Activated gamma-delta T cell (primary cell): ENCODE measurements at regions not wholly inside any gene's neighbourhood (a gene's known extent, or its start where the extent isn't known, plus 50 kb on each side); places are given as distances from the start of the nearest gene placed in this dataset.

Source experiments
- DNase-seq: peaks from one replicate; lab custom pipeline; 2025; lab: John Stamatoyannopoulos, UW

- DNase-seq: no peak
Measured at GRCh38 chr2:5482929-5483331, 209.3 kb upstream of the SOX11 start.

- no peak for DNase-seq
Measured at GRCh38 chr2:5484868-5485267, 207.3 kb upstream of the SOX11 start.

- DNase-seq: no peak
Measured at GRCh38 chr2:5491523-5491922, 200.7 kb upstream of the SOX11 start.

- DNase-seq: no peak
Measured at GRCh38 chr2:5493256-5493655, 198.9 kb upstream of the SOX11 start.

- DNase-seq: no peak
Measured at GRCh38 chr2:5494212-5494611, 198.0 kb upstream of the SOX11 start.

GRCh38 chr2:5495586-5495985 is 196.6 kb upstream of the SOX11 start:
- DNase-seq: no peak

- no peak for DNase-seq
Measured at GRCh38 chr2:5497874-5498273, 194.3 kb upstream of the SOX11 start.

- no peak for DNase-seq
Measured at GRCh38 chr2:5501807-5502206, 190.4 kb upstream of the SOX11 start.

- DNase-seq: no peak
Measured at GRCh38 chr2:5502385-5502784, 189.8 kb upstream of the SOX11 start.

GRCh38 chr2:5504756-5505155 is 187.4 kb upstream of the SOX11 start:
- DNase-seq: no peak

- DNase-seq: no peak
Measured at GRCh38 chr2:5507367-5507766, 184.8 kb upstream of the SOX11 start.

GRCh38 chr2:5509362-5509761 is 182.8 kb upstream of the SOX11 start:
- no peak for DNase-seq

- DNase-seq: no peak
Measured at GRCh38 chr2:5510082-5510481, 182.1 kb upstream of the SOX11 start.

- DNase-seq: no peak
Measured at GRCh38 chr2:5515693-5516092, 176.5 kb upstream of the SOX11 start.

GRCh38 chr2:5519286-5519685 is 172.9 kb upstream of the SOX11 start:
- DNase-seq: no peak

GRCh38 chr2:5520463-5520972 is 171.7 kb upstream of the SOX11 start:
- no peak for DNase-seq

GRCh38 chr2:5521461-5521860 is 170.7 kb upstream of the SOX11 start:
- DNase-seq: no peak

GRCh38 chr2:5524551-5524950 is 167.6 kb upstream of the SOX11 start:
- DNase-seq: no peak

- no peak for DNase-seq
Measured at GRCh38 chr2:5528706-5529105, 163.5 kb upstream of the SOX11 start.

GRCh38 chr2:5530011-5530696 is 162.0 kb upstream of the SOX11 start:
- no peak for DNase-seq

GRCh38 chr2:5535301-5535700 is 156.9 kb upstream of the SOX11 start:
- no peak for DNase-seq

GRCh38 chr2:5537180-5537688 is 154.9 kb upstream of the SOX11 start:
- no peak for DNase-seq

- no peak for DNase-seq
Measured at GRCh38 chr2:5538313-5538712, 153.9 kb upstream of the SOX11 start.

- no peak for DNase-seq
Measured at GRCh38 chr2:5538772-5539171, 153.4 kb upstream of the SOX11 start.
